Omental fat pad (tissue), 3 donors: ENCODE measurements at regions not wholly inside any gene's neighbourhood (a gene's known extent, or its start where the extent isn't known, plus 50 kb on each side); places are given as distances from the start of the nearest gene placed in this dataset.

Experiments used
- ATAC-seq: fragments of 150-250 bp; one replicate; pipeline ENCODE4 v1.9.1; 2016; ENCODE audit warnings: mild to moderate bottlenecking, moderate library complexity; ENCODE audit not compliant: low FRiP score
- DNase-seq: peaks from one replicate; pipeline ENCODE4 v3.0.0-alpha.2; 2019; ENCODE audit warnings: low spot score
- CTCF ChIP-seq, 3 donors: fragments of 450-650 bp; IDR thresholded peaks; one replicate each; pipeline ENCODE4 v1.5.1; 2016 to 2017; ENCODE audit warnings: antibody characterized with exemption in 3 of 3, mild to moderate bottlenecking in 3 of 3, moderate library complexity in 2 of 3

GRCh38 chr12:127270193-127270592 is 996.8 kb upstream of the TMEM132C start:
- ATAC-seq (no peak), DNase-seq (no peak)
- TF ChIP-seq CTCF (IDR thresholded peaks at IDR 0.05) = no peak

- no peak for DNase-seq
- ATAC-seq = no peak
- TF ChIP-seq CTCF (IDR thresholded peaks at IDR 0.05) = no peak
Measured at GRCh38 chr12:127271776-127272175, 995.2 kb upstream of the TMEM132C start.

GRCh38 chr12:127272864-127273263 is 994.1 kb upstream of the TMEM132C start:
- ATAC-seq (no peak), DNase-seq (no peak)
- TF ChIP-seq CTCF (IDR thresholded peaks at IDR 0.05) = no peak

GRCh38 chr12:127273626-127274025 is 993.3 kb upstream of the TMEM132C start:
- DNase-seq (no peak), ATAC-seq (no peak)
- no peak for TF ChIP-seq CTCF (IDR thresholded peaks at IDR 0.05)

GRCh38 chr12:127275416-127275815 is 991.6 kb upstream of the TMEM132C start:
- ATAC-seq = no peak

GRCh38 chr12:127277882-127278281 is 989.1 kb upstream of the TMEM132C start:
- no peak for TF ChIP-seq CTCF (IDR thresholded peaks at IDR 0.05)
- no peak for ATAC-seq
- no peak for DNase-seq

More at GRCh38 chr12:127275416-127275815, 991.6 kb upstream of the TMEM132C start:
- no peak for TF ChIP-seq CTCF (IDR thresholded peaks at IDR 0.05)
- DNase-seq = no peak

GRCh38 chr12:127278351-127278750 is 988.6 kb upstream of the TMEM132C start:
- DNase-seq = no peak
- ATAC-seq = no peak
- TF ChIP-seq CTCF (IDR thresholded peaks at IDR 0.05) = no peak
